ENCODE measurements at regions not wholly inside any gene's neighbourhood (a gene's known extent, or its start where the extent isn't known, plus 50 kb on each side); places are given as distances from the start of the nearest gene placed in this dataset.

GRCh38 chr1:34460193-34460592, 283.5 kb downstream of the C1orf94 start:
- H3K9me3 ChIP-seq (ENCODE audit: control insufficient read depth in 4 of 4, low read length in 3 of 4): peaks cover 0 to under 1% (median 0%) of the 10 kb centered on the region in 4 donors
- H3K9ac ChIP-seq (ENCODE audit: low read depth in 1 of 2, low read length in 2 of 2): no peak overlapping the region
- 51% methylated on average over 6 of the region's 6 CpGs for WGBS
- no peaks in the 10 kb centered on the region for H3K27me3 ChIP-seq (ENCODE audit: control insufficient read depth in 4 of 4, insufficient read depth in 4 of 4, low read length in 3 of 4)
- no peaks in the 10 kb centered on the region for H3K4me1 ChIP-seq (ENCODE audit: control insufficient read depth in 4 of 4, insufficient read depth in 4 of 4, low read length in 3 of 4)
- no peak overlapping the region for H3K4me3 ChIP-seq (ENCODE audit: low read depth in 1 of 3, low read length in 3 of 3)
- no peaks in the 10 kb centered on the region for H3K36me3 ChIP-seq (ENCODE audit: control insufficient read depth in 4 of 4, insufficient read depth in 3 of 4, low read depth in 1 of 4, low read length in 3 of 4)
- H3K27ac ChIP-seq (ENCODE audit: low read depth in 1 of 2, low read length in 2 of 2): no peak overlapping the region
- peak; percentile 57 for TF ChIP-seq CTCF (IDR thresholded peaks at IDR 0.05; ENCODE audit: low read depth, low read length, missing input control)
- TF ChIP-seq RXRA (IDR thresholded peaks at IDR 0.05): no peak
- peak; percentile 70 to 74 for TF ChIP-seq RAD21 (IDR thresholded peaks at IDR 0.05)
- peak; percentile 49 for DNase-seq (ENCODE audit: low spot score)

GRCh38 chr1:34470401-34470800, 284.4 kb upstream of the GJB5 start:
- Histone ChIP-seq H3K27me3 (ENCODE audit: control insufficient read depth in 4 of 4, insufficient read depth in 4 of 4, low read length in 3 of 4) (peaks cover 0 to 10% (median 2%) of the 10 kb centered on the region in 4 donors), H3K9ac (ENCODE audit: low read depth in 1 of 2, low read length in 2 of 2) (no peak overlapping the region), H3K9me3 (ENCODE audit: control insufficient read depth in 4 of 4, low read length in 3 of 4) (no peaks in the 10 kb centered on the region), H3K27ac (ENCODE audit: low read depth in 1 of 2, low read length in 2 of 2) (no peak overlapping the region), H3K4me1 (ENCODE audit: control insufficient read depth in 4 of 4, insufficient read depth in 4 of 4, low read length in 3 of 4) (no peaks in the 10 kb centered on the region), H3K36me3 (ENCODE audit: control insufficient read depth in 4 of 4, insufficient read depth in 3 of 4, low read depth in 1 of 4, low read length in 3 of 4) (no peaks in the 10 kb centered on the region), H3K4me3 (ENCODE audit: low read depth in 1 of 3, low read length in 3 of 3) (no peak overlapping the region)
- DNase-seq (ENCODE audit: low spot score): no peak
- 58% methylated on average over 6 of the region's 6 CpGs for WGBS
- TF ChIP-seq NR2F2 (IDR thresholded peaks at IDR 0.05): no peak
- TF ChIP-seq FOXA2 (IDR thresholded peaks at IDR 0.05): no peak
- no peak for TF ChIP-seq CTCF (IDR thresholded peaks at IDR 0.05; ENCODE audit: low read depth, low read length, missing input control)
- no peak for TF ChIP-seq RAD21 (IDR thresholded peaks at IDR 0.05)
- no peak for TF ChIP-seq JUND (IDR thresholded peaks at IDR 0.05)
- no peak for TF ChIP-seq SP1 (IDR thresholded peaks at IDR 0.05)
- TF ChIP-seq GABPA (IDR thresholded peaks at IDR 0.05 in 1 of 2, conservative IDR thresholded peaks at IDR 0.05 in 1 of 2): no peak
- no peak for TF ChIP-seq FOXA1 (IDR thresholded peaks at IDR 0.05)
- TF ChIP-seq HNF4A (conservative IDR thresholded peaks at IDR 0.05): no peak
- no peak for TF ChIP-seq ZBTB33 (IDR thresholded peaks at IDR 0.05)
- TF ChIP-seq MAX (IDR thresholded peaks at IDR 0.05): no peak
- no peak for TF ChIP-seq TAF1 (conservative IDR thresholded peaks at IDR 0.05)
- TF ChIP-seq YY1 (IDR thresholded peaks at IDR 0.05): no peak
- TF ChIP-seq REST (IDR thresholded peaks at IDR 0.05): no peak
- no peak for TF ChIP-seq EGR1 (IDR thresholded peaks at IDR 0.05; ENCODE audit: low read depth in 2 of 2)
- no peak for TF ChIP-seq HNF4G (IDR thresholded peaks at IDR 0.05)
- TF ChIP-seq RXRA (IDR thresholded peaks at IDR 0.05): no peak
- no peak for TF ChIP-seq ATF3 (IDR thresholded peaks at IDR 0.05)

Data from liver (tissue), 8 donors.